ENCODE measurements at regions not wholly inside any gene's neighbourhood (a gene's known extent, or its start where the extent isn't known, plus 50 kb on each side); places are given as distances from the start of the nearest gene placed in this dataset.

DNA sequence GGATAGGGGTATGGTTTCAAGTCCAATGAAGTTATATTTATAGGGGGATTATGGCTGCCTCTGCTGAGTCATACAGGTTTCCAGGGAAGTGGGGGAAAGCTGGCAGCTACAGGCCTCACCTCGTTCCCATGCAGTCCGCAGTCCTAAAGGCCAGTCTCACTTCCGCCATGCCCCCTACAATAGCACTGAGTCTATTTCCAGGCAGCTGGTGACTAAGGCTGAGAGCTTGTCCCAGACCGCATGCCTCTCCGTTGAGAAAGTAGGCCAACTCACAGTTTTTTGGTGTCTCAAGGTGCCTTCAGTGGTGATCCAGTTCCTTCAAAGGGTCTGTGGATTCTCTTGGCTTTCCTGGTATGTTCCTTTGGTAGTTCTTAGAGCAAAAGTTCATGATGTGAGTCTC, 203.9 kb upstream of the GLI3 start:
- intact Hi-C loops (cut with micrococcal nuclease; ENCODE audit: unreplicated experiment) = no loop called here
- in situ Hi-C loops (cut with HindIII; ENCODE audit: low pct_unique_long_range_greater_than_20kb, low sequenced_read_pairs) = no loop called here
- BruUV-seq (replicated peaks) = no TSS peak
- H3K27me3 ChIP-seq (ENCODE audit: control insufficient read depth, insufficient read depth, low read length) = no peaks in the 10 kb centered on the region
- ATAC-seq (no peak), DNase-seq (ENCODE audit: low read depth, low spot score) (no peak)
- H3K4me3 ChIP-seq (ENCODE audit: low read depth in 2 of 2, low read length in 2 of 2) = no peak overlapping the region
- no peaks in the 10 kb centered on the region for H3K9me3 ChIP-seq (ENCODE audit: control insufficient read depth, insufficient read depth, low read depth, low read length)
- ChIA-PET CTCF (no interaction called here), POLR2A (no interaction called here)
- no peaks in the 10 kb centered on the region for H3K4me1 ChIP-seq (ENCODE audit: control insufficient read depth, insufficient read depth, low read length)
- TF ChIP-seq POLR2AphosphoS5 (IDR thresholded peaks at IDR 0.05; ENCODE audit: low read depth, low read length) = no peak
- no peak for TF ChIP-seq REST (IDR thresholded peaks at IDR 0.05; ENCODE audit: insufficient read depth in 1 of 2, low read depth in 2 of 2, low read length in 1 of 2)
- TF ChIP-seq TCF7L2 (IDR thresholded peaks at IDR 0.05; ENCODE audit: low read depth, low read length) = no peak
- no peak for TF ChIP-seq SIN3A (IDR thresholded peaks at IDR 0.05; ENCODE audit: borderline replicate concordance, insufficient read depth, low read depth, low read length)
- TF ChIP-seq, protein P1, sequence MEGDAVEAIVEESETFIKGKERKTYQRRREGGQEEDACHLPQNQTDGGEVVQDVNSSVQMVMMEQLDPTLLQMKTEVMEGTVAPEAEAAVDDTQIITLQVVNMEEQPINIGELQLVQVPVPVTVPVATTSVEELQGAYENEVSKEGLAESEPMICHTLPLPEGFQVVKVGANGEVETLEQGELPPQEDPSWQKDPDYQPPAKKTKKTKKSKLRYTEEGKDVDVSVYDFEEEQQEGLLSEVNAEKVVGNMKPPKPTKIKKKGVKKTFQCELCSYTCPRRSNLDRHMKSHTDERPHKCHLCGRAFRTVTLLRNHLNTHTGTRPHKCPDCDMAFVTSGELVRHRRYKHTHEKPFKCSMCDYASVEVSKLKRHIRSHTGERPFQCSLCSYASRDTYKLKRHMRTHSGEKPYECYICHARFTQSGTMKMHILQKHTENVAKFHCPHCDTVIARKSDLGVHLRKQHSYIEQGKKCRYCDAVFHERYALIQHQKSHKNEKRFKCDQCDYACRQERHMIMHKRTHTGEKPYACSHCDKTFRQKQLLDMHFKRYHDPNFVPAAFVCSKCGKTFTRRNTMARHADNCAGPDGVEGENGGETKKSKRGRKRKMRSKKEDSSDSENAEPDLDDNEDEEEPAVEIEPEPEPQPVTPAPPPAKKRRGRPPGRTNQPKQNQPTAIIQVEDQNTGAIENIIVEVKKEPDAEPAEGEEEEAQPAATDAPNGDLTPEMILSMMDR (IDR thresholded peaks at IDR 0.05) = no peak
- no peaks in the 10 kb centered on the region for H3K36me3 ChIP-seq (ENCODE audit: control insufficient read depth, insufficient read depth, low read length)
- no peak overlapping the region for H3K27ac ChIP-seq (ENCODE audit: low read length)

DNA sequence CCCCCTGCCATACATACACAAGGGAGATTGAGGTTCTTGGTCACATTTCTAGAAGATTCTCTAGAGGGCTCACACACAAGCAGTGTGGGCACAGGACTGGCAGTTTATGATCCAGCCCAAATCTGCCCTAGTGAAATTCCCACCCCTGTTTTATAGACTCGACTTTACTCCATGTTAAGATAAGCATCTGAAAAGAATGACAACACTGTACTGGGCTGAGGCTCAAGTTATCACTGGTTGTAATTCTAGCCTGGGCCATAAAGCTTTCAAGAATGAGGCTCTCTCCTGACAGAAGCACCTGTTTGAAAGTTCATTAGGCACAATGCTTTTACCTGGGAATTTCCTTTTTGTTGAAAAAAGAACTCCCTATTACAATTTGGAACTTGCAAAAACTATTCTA, 195.6 kb upstream of the GLI3 start:
- ChIA-PET POLR2A (no interaction called here), CTCF (no interaction called here)
- DNase-seq (ENCODE audit: low read depth, low spot score) (no peak), ATAC-seq (no peak)
- in situ Hi-C loops (cut with HindIII; ENCODE audit: low pct_unique_long_range_greater_than_20kb, low sequenced_read_pairs) (no loop called here), intact Hi-C loops (cut with micrococcal nuclease; ENCODE audit: unreplicated experiment) (no loop called here)
- Histone ChIP-seq H3K36me3 (ENCODE audit: control insufficient read depth, insufficient read depth, low read length) (no peaks in the 10 kb centered on the region), H3K27me3 (ENCODE audit: control insufficient read depth, insufficient read depth, low read length) (no peaks in the 10 kb centered on the region), H3K9me3 (ENCODE audit: control insufficient read depth, insufficient read depth, low read depth, low read length) (no peaks in the 10 kb centered on the region), H3K4me1 (ENCODE audit: control insufficient read depth, insufficient read depth, low read length) (no peaks in the 10 kb centered on the region), H3K4me3 (ENCODE audit: low read depth in 2 of 2, low read length in 2 of 2) (no peak overlapping the region), H3K27ac (ENCODE audit: low read length) (no peak overlapping the region)
- no TSS peak for BruUV-seq (replicated peaks)
- TF ChIP-seq SIN3A (IDR thresholded peaks at IDR 0.05; ENCODE audit: borderline replicate concordance, insufficient read depth, low read depth, low read length) = no peak
- TF ChIP-seq TCF7L2 (IDR thresholded peaks at IDR 0.05; ENCODE audit: low read depth, low read length) = no peak
- no peak for TF ChIP-seq REST (IDR thresholded peaks at IDR 0.05; ENCODE audit: insufficient read depth in 1 of 2, low read depth in 2 of 2, low read length in 1 of 2)
- TF ChIP-seq, protein P1 (IDR thresholded peaks at IDR 0.05) = no peak
